IPS DF 6.9 (cell line): ENCODE measurements at regions not wholly inside any gene's neighbourhood (a gene's known extent, or its start where the extent isn't known, plus 50 kb on each side); places are given as distances from the start of the nearest gene placed in this dataset.
"Not testable (repeated sequence)": the region's sequence is repeated elsewhere in the genome, so short reads cannot be mapped to it uniquely, and the experiment has no call there.

ENCODE experiments used
- DNase-seq: peaks from one replicate; pipeline ENCODE4 v3.0.0-alpha.2; 2013; ENCODE audit warnings: low read depth, low spot score
- H3K27ac ChIP-seq: one replicate; pipeline ENCODE4 v1.5.1; 2013; ENCODE audit warnings: low read length, control low read depth
- H3K27me3 ChIP-seq: 2 replicates; pipeline ENCODE4 v1.6.1; 2013; ENCODE audit warnings: mild to moderate bottlenecking, low read length; ENCODE audit not compliant: control insufficient read depth, insufficient read depth
- H3K36me3 ChIP-seq: 2 replicates; pipeline ENCODE4 v1.6.1; 2013; ENCODE audit warnings: low read length; ENCODE audit not compliant: control insufficient read depth, insufficient read depth
- H3K4me1 ChIP-seq: 2 replicates; pipeline ENCODE4 v1.6.1; 2013; ENCODE audit warnings: low read length; ENCODE audit not compliant: control insufficient read depth, insufficient read depth
- H3K4me3 ChIP-seq: 2 replicates; pipeline ENCODE4 v1.5.1; 2013; ENCODE audit warnings: mild to moderate bottlenecking, low read length
- H3K9me3 ChIP-seq: 2 replicates; pipeline ENCODE4 v1.6.1; 2013; ENCODE audit warnings: low read length, inconsistent platforms; ENCODE audit not compliant: control insufficient read depth, insufficient read depth
- WGBS: extraction: QIAGEN DNeasy Blood & Tissue Kit; methylation state at CpG from one replicate; pipeline ENCODE4 v1.1.7; 2013; ENCODE audit warnings: mixed read lengths, missing lambda C conversion rate; ENCODE audit not compliant: insufficient read length, insufficient coverage; 5-methylcytosine and 5-hydroxymethylcytosine counted together

DNA sequence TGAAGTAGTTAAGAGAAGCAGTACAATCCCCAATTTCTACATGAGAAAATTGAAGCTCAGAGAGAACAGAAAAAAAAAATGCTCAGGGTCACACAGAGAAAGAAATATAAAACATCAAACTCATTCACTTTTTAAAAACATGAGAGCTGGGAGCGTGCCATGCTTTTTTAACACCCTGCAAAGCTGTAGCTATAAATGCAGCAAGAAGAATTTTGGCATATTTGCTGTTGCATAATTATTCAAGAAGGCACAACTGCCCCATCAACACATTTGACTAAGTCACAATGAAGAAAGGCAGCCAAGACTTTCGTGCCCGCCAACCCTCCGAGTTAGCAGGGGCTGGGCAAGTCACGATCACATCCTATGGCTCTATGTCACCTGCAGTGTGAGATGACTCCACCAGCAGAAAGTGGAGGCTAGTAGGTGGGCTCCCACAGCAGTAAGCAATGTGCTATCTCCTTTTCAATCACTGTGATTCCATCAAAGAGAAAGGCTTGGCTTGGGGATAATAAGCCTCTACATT, 214.8 kb downstream of the DHX15 start:
- Histone ChIP-seq H3K4me1 (no peaks in the 10 kb centered on the region), H3K36me3 (no peaks in the 10 kb centered on the region), H3K4me3 (no peak overlapping the region), H3K27ac (no peak overlapping the region), H3K9me3 (no peaks in the 10 kb centered on the region), H3K27me3 (no peaks in the 10 kb centered on the region)
- WGBS = no CpG with 5 or more reads among the region's 5 CpGs
- DNase-seq = no peak

DNA sequence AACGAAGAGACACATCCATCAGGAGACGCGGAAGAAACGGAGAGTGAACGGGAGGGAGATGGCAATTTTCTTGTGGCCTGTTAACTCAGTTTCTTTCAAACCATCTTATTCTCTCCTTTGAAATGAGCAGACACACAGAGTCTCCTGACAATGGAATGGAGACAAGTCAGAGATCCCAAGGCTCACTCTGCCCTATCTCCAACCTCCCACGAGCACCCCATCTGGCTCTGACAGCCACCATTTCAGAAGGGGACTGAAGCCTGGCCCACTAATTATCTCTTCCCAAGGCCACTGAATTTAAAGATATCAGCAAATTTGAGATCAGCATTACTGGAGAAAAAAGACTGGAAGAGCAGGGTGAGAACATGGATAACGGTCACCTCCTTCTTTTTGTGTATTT, 215.6 kb downstream of the DHX15 start:
- Histone ChIP-seq H3K27me3 (no peaks in the 10 kb centered on the region), H3K4me1 (no peaks in the 10 kb centered on the region), H3K36me3 (no peaks in the 10 kb centered on the region), H3K4me3 (no peak overlapping the region), H3K9me3 (no peaks in the 10 kb centered on the region), H3K27ac (no peak overlapping the region)
- DNase-seq = no peak
- no CpG with 5 or more reads among the region's 7 CpGs for WGBS

DNA sequence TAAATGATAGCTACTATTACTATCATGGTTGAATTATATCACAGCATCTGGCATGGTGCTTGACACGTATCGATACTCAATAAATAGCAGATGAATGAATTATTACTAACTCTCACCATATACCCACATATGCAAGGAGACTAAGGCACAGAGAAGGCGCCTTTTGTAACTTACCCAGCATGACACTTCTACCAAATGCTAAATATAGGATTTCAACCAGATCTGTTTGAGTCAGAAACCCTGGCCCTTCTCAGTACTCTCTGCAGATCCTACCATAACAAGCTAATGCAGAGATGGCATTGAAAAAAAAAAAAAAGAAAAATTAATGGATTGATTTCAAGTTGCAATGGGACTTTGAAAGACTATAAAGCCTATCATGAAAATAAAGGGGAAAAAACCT, 219.5 kb downstream of the DHX15 start:
- no CpG with 5 or more reads among the region's 3 CpGs for WGBS
- no peak for DNase-seq
- H3K27me3 ChIP-seq = no peaks in the 10 kb centered on the region

DNA sequence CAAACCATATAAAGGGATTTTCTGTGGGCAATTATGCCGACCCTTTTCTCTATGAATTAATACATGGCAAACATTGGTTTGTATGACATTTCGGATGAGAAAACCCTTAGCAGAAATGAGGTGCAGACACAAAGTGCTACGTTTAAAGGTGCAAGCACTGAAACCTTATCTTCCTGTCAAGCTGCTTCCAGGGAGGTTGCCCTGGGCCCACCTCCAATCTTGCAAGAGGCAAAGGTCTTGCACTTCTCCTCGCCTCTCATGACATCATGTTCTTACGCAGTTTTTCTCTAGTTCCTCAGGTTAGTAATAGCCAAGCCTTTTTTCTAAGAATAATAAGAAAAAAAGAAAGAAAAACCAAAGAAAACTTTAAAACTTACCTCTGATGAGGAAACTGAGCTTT, 220.1 kb downstream of the DHX15 start:
- Histone ChIP-seq H3K27ac (no peak overlapping the region), H3K4me3 (no peak overlapping the region), H3K27me3 (no peaks in the 10 kb centered on the region), H3K36me3 (no peaks in the 10 kb centered on the region), H3K4me1 (no peaks in the 10 kb centered on the region), H3K9me3 (no peaks in the 10 kb centered on the region)
- DNase-seq = no peak
- WGBS = no CpG with 5 or more reads among the region's 5 CpGs

More for the DNA sequence above, 219.5 kb downstream of the DHX15 start:
- no peaks in the 10 kb centered on the region for H3K9me3 ChIP-seq
- H3K27ac ChIP-seq = no peak overlapping the region
- H3K36me3 ChIP-seq = no peaks in the 10 kb centered on the region
- no peak overlapping the region for H3K4me3 ChIP-seq
- H3K4me1 ChIP-seq = no peaks in the 10 kb centered on the region

DNA sequence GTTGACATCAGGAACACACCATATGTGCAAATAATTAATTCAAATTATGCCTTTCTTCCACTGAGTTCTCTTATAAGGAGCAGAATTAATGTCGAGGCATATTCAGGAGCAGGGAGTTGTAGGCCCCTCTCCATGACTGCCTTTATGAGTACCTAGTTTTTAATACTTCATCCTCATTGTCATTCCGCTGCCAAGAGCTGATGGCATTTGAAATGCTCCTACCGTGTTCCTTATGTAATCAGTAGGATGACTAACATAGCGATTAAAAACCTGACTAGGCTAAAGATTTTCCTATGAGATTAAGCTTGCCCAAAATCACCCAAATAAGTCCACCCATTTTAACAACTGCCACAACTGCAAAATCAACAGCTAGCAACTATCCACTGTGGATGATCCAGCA, 220.6 kb downstream of the DHX15 start:
- no peaks in the 10 kb centered on the region for H3K9me3 ChIP-seq
- H3K27me3 ChIP-seq = no peaks in the 10 kb centered on the region
- no peaks in the 10 kb centered on the region for H3K36me3 ChIP-seq
- H3K4me1 ChIP-seq = no peaks in the 10 kb centered on the region
- no peak for DNase-seq
- no CpG with 5 or more reads among the region's 4 CpGs for WGBS
- H3K4me3 ChIP-seq = no peak overlapping the region
- no peak overlapping the region for H3K27ac ChIP-seq

DNA sequence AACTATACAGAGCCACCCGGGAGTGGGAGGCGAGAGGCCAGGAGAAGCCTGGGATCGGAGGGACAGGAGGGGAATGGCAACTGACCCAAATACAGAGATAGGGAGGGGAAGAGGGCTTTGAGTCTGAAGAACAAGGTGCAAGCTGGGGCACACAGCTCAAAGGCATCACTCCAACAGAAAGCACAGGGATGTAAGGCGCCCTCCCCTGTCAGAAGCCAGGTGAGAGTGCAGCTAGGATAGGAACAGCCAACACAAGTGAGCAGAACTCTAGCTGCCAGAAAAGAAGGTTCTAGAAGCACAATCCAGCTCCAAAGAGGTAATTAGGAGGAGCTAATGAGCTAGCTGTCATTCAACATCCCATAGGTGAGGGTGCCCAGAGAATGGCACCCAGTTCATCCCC, 232.2 kb downstream of the DHX15 start:
- no peak for DNase-seq
- no peak overlapping the region for H3K27ac ChIP-seq
- H3K4me1 ChIP-seq = peaks cover 3% of the 10 kb centered on the region; the same call in 1 of the 2 replicates
- no peak overlapping the region for H3K4me3 ChIP-seq
- H3K27me3 ChIP-seq = no peaks in the 10 kb centered on the region
- H3K9me3 ChIP-seq = no peaks in the 10 kb centered on the region
- no peaks in the 10 kb centered on the region for H3K36me3 ChIP-seq
- WGBS = no CpG with 5 or more reads among the region's 4 CpGs

DNA sequence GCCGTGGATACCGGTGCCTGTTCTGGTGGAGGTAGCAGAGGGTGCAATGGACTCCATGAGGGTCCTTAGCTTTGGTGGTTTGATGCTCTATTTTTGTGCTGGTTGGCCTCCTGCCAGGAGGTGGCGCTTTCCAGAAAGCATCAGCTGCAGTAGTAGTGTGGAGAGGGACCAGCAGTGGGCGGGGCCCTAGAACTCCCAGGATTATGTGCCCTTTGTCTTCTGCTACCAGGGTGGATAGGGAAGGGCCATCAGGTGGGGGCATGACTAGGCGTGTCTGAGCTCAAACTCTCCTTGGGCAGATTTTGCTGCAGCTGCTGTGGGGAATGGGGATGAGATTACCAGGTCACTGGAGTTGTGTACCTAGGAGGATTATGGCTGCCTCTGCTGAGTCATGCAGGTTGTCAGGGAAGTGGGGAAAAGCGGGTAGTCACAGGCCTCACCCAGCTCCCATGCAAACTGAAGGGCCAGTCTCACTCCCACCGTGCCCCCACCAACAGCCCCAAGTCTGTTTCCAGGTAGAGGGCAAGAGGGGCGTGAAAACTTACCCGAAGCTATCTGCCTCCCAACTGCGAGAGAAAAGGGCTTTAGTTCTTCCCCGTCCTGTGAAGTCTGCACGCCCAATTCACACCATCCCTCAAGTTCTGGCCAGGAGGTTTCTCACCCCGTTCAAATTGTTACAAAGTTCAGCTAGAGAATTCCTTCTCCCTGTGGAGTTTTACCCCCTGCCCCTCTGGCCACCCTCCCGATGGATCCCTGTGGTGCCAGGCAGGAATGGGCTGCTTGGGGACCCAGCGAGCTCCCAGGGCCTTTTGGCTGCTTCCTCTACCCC, 235.0 kb downstream of the DHX15 start:
- H3K9me3 ChIP-seq, H3K4me1 ChIP-seq, DNase-seq, H3K4me3 ChIP-seq, H3K36me3 ChIP-seq, H3K27ac ChIP-seq, H3K27me3 ChIP-seq: not testable (repeated sequence)
- WGBS = no CpG with 5 or more reads among the region's 15 CpGs

DNA sequence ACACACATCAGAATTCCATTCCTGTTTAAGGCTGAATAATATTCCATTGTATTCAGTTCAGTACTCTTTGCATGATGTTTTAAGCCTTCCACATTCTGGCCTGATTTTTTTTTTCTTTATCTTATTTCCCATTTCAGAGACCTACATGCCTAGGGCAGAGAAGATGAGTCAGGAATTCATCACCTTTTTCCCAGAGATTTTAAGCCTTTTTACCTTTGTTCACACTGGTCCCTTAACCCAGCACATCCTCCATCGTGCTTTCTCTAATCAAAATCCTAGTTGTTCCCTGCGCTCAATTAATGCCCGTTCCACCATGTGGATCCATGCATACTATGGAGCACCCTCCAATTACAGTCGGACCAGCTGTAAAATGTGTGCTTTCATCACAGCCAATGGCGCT, 245.1 kb downstream of the DHX15 start:
- Histone ChIP-seq H3K27me3 (no peaks in the 10 kb centered on the region), H3K9me3 (no peaks in the 10 kb centered on the region), H3K4me3 (no peak overlapping the region), H3K27ac (no peak overlapping the region), H3K4me1 (peaks cover 1% of the 10 kb centered on the region; the same call in 1 of the 2 replicates), H3K36me3 (no peaks in the 10 kb centered on the region; the same call in 1 of the 2 replicates)
- no CpG with 5 or more reads among the region's 5 CpGs for WGBS
- no peak for DNase-seq

DNA sequence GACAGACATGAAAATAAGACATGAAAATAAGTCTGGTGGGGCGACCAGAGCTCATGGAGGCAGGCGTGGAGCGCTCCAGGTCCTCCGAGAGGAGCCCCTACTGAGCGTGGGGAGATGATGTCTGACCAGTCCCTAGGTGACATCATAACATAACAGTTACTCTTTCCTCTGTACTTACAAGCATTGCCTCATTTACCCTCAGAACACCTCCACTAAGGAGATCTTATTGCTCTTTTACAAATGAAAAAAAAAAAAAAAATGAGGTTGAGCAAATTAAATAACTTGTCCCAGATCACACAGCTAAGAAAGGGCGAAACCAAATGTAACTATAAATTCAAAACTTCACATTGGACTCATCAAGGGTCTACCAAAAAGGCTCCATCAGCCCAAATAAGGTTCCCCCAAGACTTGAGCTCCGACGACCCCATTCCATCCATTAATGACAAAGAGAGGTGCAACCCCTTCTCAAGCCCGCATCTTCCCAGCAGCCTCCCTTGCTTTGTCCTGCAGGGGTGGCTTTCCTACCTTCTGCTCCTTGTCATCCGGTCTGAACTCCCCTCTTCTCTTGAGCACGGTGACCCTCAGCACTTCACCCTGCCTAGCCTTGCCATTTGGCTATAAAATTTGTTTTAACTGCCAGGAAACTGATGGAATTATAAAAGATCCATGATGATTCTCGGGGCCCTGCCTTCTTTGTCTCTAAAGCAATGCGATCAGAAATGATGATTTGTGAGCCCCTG, 246.7 kb downstream of the DHX15 start:
- no CpG with 5 or more reads among the region's 13 CpGs for WGBS

DNA sequence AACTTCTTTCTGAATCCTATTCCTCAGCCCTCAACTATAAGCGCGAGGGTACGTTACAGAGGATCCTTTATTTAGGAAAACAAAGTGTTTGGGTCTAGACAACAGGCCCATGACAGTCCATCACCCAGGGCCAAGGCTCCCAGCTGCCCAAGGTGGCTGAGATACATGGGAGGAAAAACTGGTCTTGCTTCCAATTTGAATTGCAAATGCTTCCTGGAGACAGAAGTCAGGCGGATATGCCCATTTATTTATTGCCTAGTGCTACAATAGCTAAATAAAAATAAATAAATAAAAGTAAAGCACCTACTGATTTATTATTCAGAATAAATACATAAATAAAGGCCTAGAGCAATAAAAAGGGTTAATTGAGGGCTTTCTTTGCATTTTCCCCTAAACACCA, 248.7 kb downstream of the DHX15 start:
- WGBS = no CpG with 5 or more reads among the region's 4 CpGs

More for the DNA sequence above, 246.7 kb downstream of the DHX15 start:
- H3K4me3 ChIP-seq = no peak overlapping the region
- H3K36me3 ChIP-seq = no peaks in the 10 kb centered on the region; the same call in 1 of the 2 replicates
- DNase-seq = no peak
- peaks cover 1% of the 10 kb centered on the region; the same call in 1 of the 2 replicates for H3K4me1 ChIP-seq
- H3K27me3 ChIP-seq = no peaks in the 10 kb centered on the region
- H3K27ac ChIP-seq = no peak overlapping the region
- H3K9me3 ChIP-seq = no peaks in the 10 kb centered on the region

More for the DNA sequence above, 248.7 kb downstream of the DHX15 start:
- Histone ChIP-seq H3K36me3 (no peaks in the 10 kb centered on the region; the same call in 1 of the 2 replicates), H3K9me3 (no peaks in the 10 kb centered on the region), H3K27me3 (no peaks in the 10 kb centered on the region), H3K4me1 (peaks cover 1% of the 10 kb centered on the region; the same call in 1 of the 2 replicates), H3K27ac (no peak overlapping the region), H3K4me3 (no peak overlapping the region)
- no peak for DNase-seq
